GM18907 (cell line): ENCODE measurements at regions not wholly inside any gene's neighbourhood (a gene's known extent, or its start where the extent isn't known, plus 50 kb on each side); places are given as distances from the start of the nearest gene placed in this dataset.

ENCODE experiments used
- ATAC-seq: cut with Tn5 transposase; IDR thresholded peaks from one replicate; pipeline ENCODE4 v1.9.1; 2021; ENCODE audit warnings: mild to moderate bottlenecking, moderate library complexity; ENCODE audit not compliant: unreplicated experiment

DNA sequence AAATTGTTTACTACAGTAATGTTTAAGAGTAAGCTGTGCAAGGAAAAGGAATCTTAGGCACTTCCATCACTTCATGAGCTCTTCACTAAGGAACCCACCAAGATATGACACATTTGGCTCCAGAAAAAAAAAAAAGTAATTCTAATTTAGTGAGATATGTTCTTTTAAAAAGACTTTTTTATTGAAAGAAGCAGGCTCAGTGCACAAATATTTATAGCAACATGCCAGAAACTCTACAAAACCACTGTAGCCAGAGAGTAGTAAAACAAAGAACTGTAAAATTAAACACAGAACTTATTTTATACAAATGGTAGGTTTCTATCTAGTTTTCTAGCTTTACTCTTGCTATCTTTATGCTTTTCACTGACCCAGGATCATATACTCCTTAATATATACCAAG, 434.6 kb upstream of the ADGRL2 start:
- no peak for ATAC-seq

DNA sequence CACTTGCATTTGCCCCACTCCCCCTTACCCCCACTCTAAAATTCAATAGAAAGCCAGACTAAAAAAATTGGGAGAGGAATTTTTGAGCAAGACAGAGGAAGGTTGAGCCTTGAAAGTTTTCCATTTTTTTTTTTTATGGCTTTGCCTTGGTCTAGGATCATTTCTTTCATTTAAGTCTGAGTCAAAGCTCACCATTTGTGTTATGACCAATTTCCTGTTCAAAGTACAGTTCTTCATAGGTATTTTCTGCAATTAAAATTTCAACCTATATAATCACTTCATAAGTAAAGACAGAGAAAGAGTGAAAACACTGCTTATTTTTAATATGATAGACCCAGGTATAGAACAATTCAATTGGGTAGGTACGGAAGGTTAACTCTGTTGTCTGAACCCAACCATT, 436.6 kb upstream of the ADGRL2 start:
- ATAC-seq = no peak

DNA sequence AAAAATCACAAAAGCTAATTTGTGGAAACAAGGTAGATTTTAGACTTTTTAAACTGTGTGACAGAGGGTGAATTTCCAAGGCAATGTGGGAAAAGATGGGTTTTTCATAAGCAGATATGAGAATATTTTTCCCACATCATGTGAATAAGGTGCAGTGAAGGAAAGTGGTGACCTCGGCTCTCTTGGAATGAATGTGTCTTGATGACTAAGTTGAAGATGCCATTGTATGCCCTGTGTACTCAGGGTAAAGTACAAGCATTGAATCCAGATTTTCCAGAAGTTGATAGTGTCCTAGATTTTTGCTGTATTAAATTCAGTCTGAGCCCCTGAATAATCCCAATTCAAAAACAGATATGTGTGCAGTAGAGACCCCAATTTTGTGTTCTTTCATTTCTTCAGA, 442.6 kb upstream of the ADGRL2 start:
- ATAC-seq = no peak

DNA sequence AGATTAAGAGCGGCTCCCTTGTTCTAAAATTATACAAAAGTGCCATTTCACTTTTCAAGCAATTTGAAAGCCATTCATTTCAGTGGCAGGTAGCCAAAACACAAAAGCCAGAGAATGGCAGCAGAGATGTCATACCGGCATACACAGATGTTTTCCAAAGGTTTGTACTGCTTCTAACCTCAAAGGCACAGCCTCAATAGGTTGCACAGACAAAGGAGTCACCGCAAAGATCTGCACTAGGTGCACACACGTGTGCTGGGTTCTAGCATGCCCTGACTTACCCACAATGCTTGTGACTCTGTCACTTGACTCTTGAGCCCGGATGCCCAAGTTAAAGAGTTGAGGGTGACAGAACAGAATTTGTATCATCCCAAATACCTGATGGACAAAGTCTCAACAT, 448.9 kb upstream of the ADGRL2 start:
- ATAC-seq = no peak

GRCh38 chr1:81349194-81349965, 451.4 kb upstream of the ADGRL2 start:
- no peak for ATAC-seq

- ATAC-seq = no peak
These were observed 455.6 kb upstream of the ADGRL2 start for GRCh38 chr1:81345110-81345509.

DNA sequence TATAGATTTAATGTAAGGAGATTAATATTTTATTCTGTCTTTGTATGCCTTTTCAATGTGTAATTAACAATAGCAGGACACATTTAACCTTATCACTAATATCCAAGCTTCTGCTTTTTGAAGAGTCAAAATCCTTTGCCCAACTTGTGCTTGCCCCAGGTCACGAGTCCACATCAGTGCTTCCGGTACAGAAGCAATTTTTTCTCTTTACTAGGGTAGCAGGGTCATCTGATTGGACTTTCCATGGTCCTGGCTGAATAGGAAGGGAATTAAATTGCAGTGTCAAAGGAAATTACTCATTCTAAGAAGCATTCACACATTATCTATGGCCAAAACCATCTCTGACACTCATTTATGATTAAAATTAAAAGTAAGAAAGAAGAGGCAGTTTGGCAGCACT, 460.5 kb upstream of the ADGRL2 start:
- ATAC-seq = no peak

DNA sequence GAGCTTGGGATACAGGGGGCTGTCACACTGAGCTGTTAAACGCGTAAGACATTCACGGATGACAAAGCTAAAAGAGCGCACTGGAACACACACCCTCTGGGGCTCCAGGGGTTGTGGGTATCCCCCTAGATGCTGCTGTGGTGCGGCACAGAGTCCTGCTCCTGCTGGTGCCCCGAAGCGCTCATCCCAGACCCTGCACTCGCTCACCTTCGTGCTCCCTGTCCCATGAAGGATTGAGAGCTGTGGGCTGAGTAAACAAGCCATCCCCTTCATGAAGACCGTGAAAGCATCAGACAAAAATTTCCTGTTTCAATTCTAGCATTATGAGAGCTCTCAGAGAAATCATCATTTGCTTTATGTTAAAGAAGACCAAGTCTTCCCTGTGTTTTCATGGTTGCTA, 463.5 kb upstream of the ADGRL2 start:
- no peak for ATAC-seq

DNA sequence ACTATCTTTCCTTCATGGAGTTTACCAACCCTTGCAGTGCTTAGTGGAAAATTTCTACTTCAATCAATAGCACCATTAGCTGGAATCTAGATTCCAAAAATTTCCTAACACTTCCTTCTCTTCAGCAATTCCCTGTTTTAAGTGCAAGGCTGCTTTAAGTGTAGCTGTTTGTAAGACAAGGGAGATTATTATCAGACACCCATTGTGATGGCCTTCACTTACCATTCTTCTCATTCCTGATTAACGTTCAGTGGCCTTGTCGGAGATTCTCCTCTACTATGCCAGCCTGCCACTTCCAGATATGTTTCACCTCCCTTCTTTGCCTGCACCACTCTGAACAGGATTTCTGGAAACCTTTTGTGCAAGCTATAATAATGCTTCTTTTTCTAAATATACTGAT, 464.9 kb upstream of the ADGRL2 start:
- no peak for ATAC-seq

DNA sequence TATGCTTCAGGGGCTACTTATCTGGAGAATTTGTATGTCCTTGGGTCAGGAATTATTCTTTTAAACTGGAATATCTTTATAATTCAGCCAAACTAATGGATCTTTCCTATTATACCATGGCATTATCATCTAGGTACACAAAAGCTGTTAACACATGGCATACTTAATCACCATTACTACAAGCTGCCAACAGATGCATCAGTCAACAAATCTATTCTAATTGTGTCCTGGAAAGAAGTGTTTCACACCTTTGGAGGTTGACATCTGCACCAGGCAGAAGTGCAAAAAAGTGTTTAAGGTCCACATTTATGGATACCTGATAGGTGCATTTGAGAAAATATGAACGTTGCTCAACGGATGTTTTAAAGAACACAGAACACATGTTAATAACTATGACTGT, 470.2 kb upstream of the ADGRL2 start:
- ATAC-seq = no peak

DNA sequence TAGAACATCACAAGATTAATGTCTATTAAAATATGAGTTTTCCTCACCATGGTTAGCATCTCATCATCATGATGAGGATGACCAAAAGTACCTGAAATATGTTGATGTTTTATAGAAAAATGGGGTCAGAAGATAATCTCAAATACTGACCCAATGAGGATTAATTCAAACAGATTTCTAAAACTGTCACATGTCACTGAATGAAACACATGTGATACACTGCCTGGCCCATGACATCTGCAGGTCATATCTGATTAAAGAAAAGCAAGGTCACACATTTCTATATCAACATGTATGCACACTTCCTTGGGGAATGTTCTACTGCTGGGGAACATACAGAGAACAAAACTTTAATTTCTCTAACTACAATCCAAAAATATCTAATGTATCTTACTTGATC, 470.6 kb upstream of the ADGRL2 start:
- ATAC-seq = no peak

DNA sequence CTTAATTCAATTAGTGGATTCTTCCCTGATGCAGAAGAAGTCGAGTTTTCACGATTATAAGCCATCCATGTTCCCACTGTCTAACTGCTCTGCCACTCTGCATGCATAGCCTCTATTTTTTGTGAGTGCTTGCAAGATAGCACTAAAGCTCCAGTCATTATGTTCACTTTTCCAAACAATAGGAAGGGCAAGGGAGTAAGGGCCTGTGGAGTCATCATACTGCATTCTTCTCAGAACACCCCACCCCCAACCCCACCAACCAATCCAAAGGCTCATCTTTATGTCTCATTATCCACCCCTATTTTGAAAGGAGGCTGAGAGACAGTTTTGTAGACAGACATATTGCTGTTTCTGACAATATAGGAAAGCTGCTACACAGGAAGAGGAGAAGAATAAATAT, 471.7 kb upstream of the ADGRL2 start:
- no peak for ATAC-seq

- ATAC-seq = no peak
These were observed 473.0 kb upstream of the ADGRL2 start for GRCh38 chr1:81327743-81328142.

DNA sequence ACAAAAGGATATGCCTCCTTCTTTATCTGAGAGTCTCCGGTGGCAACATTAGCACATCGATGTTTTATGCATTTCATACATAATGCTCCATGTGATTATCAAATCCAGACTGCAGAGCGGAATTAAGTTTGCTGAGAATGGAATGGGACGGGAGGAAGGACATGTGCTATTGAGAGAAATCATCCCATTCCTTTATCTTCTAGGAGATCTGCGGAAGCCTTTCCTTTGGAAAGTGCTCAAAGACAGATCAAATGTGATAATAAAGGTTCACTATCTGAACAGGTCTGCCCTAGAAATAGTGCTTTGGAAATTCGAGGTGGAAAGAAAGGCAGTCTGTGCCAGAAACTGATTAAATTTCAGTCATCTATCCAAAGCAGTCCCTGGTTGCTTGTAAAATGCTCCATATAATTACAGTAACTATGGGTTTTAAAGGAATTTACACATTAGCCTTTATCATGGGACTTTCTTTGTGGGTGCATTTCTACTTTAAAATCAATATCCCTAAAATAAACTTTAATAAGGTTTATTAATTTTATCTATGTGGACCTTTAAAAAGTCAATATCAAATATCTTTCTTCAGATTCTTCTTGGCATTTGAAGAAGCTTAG, 473.5 kb upstream of the ADGRL2 start:
- ATAC-seq = no peak

DNA sequence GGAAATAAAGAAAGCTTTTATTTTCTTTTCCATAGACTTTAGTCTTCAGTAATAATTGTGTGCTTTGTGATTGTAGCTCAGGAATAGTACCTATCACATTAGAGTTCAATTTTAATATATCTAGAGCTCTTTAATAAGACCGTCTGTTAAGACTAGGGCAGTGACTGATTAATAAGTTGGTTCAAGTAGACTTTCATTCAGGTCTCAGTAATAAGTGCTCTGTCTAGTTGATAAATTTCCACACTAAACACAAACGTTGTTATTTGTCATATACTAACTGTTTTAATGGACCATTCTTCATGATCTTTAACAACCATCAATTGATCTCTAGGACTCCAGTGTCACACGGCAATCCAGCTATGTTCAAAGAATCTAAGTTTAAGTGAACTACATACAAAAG, 474.5 kb upstream of the ADGRL2 start:
- no peak for ATAC-seq

- no peak for ATAC-seq
These were observed 475.3 kb upstream of the ADGRL2 start for GRCh38 chr1:81325397-81325796.

DNA sequence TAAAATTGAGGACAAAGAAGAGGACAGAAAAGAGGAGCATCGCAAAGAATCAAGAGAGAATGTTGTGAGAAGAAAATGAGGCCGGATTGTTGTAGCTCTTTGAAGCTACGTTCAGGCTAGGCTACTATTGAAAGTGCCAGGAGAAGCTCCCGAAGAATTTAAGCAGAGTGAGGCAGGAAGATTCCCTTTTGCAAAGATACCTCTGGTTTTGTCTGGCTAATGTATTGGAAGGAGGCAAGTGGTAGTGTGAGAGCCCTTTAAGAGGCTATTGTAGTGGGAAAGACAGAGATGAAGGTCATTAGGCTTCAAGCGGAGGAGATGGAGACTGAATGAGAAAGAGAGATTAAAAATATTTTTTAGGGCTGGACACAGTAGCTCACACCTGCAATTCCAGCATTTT, 476.9 kb upstream of the ADGRL2 start:
- ATAC-seq = no peak

DNA sequence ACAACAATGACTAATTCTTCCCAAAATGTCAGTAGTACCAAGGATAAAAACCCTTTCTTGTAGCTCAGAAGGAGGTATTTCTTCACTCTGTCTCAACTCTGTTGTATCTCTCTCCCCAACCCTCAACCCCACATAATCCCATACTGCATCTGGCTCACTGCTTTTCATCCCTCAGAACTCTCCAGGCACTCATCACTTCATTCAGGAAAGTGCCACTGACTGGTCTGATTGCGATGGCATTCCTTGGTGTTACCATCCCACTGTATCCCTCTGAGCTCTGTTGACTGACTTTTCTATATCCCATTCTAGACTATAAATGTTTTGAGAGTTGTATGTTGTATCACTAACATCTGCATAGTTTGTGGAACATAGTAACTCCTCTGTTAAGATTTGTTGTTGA, 483.5 kb upstream of the ADGRL2 start:
- ATAC-seq = no peak

DNA sequence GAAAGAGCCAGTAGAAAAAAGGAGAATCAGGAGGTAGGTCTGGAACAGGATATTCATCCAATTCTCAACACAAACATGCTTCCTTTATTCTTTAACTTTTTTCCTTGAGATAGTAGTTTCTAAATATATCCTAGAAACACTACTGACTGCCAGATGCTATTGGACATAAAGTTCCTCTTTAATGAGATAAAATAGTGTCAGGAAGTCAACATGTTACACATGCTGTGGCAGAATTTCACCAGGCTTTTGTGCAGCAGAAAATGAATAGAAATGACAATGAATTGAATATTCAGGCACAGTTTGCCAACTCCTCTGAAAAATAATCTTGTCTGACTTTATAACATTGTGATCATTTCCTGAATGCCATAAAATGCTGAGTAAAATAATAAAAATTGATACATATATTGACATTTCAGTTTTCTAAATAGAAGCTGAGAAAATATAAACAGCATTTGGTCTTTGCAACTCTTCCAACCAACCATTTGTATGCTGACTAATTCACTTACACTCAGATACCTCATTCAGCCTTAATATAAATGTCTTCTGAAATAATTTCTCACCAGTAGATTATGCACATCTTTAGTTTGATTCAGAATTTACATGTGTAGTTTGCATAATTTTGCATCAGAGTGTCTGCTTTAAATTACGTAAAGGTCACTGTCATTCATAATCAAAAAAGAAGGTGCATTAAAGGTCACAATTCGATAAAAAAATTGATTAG, 486.1 kb upstream of the ADGRL2 start:
- no peak for ATAC-seq

GRCh38 chr1:81313289-81313688, 487.4 kb upstream of the ADGRL2 start:
- ATAC-seq = no peak

- ATAC-seq = no peak
These were observed 488.4 kb upstream of the ADGRL2 start for GRCh38 chr1:81312272-81312754.

DNA sequence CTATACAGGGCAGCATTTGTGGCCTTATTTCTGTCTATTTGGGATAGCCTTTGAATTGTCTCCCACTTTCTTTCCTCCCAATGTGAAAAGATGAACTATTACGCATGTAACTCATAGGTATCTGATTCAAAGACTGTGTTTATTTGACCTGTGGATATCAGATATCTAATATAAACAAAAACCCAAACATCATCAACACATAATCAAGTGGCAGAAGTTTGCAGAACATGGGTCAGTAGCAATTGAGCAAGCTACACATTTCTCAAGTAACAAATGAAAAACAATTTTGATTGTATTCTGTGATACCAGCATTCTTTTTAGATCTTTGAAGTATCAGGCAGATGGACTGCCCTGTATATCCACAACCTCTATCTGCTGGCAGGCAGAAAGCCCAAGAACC, 490.5 kb upstream of the ADGRL2 start:
- ATAC-seq = no peak
